ENCODE measurements at regions not wholly inside any gene's neighbourhood (a gene's known extent, or its start where the extent isn't known, plus 50 kb on each side); places are given as distances from the start of the nearest gene placed in this dataset.

DNA sequence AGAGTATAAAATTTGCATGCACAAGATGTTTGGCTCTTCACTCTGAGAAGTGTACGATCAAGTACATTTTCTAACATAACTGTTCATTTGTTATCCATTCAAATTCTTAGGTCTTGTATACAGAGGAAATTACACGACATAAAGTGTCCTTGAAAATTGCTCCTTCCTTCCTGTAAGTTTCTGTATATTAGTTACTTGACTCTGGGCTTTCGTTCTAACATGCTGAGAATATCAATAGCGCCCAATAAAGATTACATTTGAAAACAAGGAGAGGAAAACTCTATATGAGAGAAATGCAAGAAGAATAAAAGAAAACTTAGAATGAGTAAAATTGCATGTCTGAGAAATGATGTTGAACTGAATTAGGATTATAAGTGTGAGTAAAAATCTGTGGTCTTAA lies 722.5 kb upstream of the CADM2 start:
- TF ChIP-seq, protein P1, sequence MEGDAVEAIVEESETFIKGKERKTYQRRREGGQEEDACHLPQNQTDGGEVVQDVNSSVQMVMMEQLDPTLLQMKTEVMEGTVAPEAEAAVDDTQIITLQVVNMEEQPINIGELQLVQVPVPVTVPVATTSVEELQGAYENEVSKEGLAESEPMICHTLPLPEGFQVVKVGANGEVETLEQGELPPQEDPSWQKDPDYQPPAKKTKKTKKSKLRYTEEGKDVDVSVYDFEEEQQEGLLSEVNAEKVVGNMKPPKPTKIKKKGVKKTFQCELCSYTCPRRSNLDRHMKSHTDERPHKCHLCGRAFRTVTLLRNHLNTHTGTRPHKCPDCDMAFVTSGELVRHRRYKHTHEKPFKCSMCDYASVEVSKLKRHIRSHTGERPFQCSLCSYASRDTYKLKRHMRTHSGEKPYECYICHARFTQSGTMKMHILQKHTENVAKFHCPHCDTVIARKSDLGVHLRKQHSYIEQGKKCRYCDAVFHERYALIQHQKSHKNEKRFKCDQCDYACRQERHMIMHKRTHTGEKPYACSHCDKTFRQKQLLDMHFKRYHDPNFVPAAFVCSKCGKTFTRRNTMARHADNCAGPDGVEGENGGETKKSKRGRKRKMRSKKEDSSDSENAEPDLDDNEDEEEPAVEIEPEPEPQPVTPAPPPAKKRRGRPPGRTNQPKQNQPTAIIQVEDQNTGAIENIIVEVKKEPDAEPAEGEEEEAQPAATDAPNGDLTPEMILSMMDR (IDR thresholded peaks at IDR 0.05; ENCODE audit: poor library complexity): no peak
- TF ChIP-seq EZH2 (IDR thresholded peaks at IDR 0.05; ENCODE audit: borderline replicate concordance): no peak

Data from hepatocyte (in vitro differentiated cells).